ENCODE measurements at regions not wholly inside any gene's neighbourhood (a gene's known extent, or its start where the extent isn't known, plus 50 kb on each side); places are given as distances from the start of the nearest gene placed in this dataset.
"Not testable (repeated sequence)": the region's sequence is repeated elsewhere in the genome, so short reads cannot be mapped to it uniquely, and the experiment has no call there.

GRCh38 chr12:27863839-27864238, 83.8 kb upstream of the MANSC4 start:
- DNase-seq (ENCODE audit: low spot score): no peak

GRCh38 chr12:27861428-27862167, 81.6 kb upstream of the MANSC4 start:
- DNase-seq (ENCODE audit: low spot score): no peak

GRCh38 chr12:27859648-27860047, 79.6 kb upstream of the MANSC4 start:
- peak; percentile 36 for DNase-seq (ENCODE audit: low spot score)

- not testable (repeated sequence) for DNase-seq (ENCODE audit: low spot score)
Measured at GRCh38 chr12:27857006-27857405, 77.0 kb upstream of the MANSC4 start.

GRCh38 chr12:27852742-27853141, 72.7 kb upstream of the MANSC4 start:
- DNase-seq (ENCODE audit: low spot score): no peak
